ENCODE measurements at regions not wholly inside any gene's neighbourhood (a gene's known extent, or its start where the extent isn't known, plus 50 kb on each side); places are given as distances from the start of the nearest gene placed in this dataset.

DNA sequence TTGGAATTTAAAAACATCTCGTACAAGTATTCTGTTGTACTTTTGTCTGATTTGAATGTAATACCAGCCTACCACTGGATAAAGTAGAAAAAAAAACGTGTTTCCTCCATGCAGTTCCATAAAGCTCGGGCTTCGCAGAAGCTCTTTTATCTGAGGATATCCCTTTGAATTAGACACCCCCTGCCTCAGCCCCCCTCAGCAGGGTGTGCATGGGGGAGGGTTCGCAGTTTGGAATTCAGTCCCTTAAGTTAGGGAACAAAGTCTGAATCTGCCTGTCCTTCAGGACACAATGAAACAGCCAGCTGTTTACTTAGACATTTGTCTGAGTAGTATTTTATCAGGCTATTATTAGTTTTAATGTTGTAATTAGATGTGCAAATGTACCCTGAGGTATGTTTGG, 234.0 kb upstream of the CAND1 start:
- TF ChIP-seq SUZ12 (IDR thresholded peaks at IDR 0.05; ENCODE audit: extremely low read depth, insufficient read depth, insufficient read length) = no peak
- TF ChIP-seq ZNF274 (IDR thresholded peaks at IDR 0.05; ENCODE audit: low read depth, low read length) = no peak
- no peak for TF ChIP-seq YY1 (IDR thresholded peaks at IDR 0.05; ENCODE audit: insufficient read depth, insufficient read length)
- no peaks in the 10 kb centered on the region for H3K4me1 ChIP-seq (ENCODE audit: insufficient read depth, insufficient read length)
- no peaks in the 10 kb centered on the region for H3K36me3 ChIP-seq (ENCODE audit: insufficient read depth, insufficient read length, low read length)
- H3K27me3 ChIP-seq (ENCODE audit: insufficient read depth, insufficient read length) = no peaks in the 10 kb centered on the region
- H3K9me3 ChIP-seq (ENCODE audit: insufficient read depth, low read length) = peaks cover 14% of the 10 kb centered on the region
- H3K4me3 ChIP-seq (ENCODE audit: insufficient read length, low read depth) = no peak overlapping the region
- no peak for DNase-seq (ENCODE audit: low read depth, low spot score)
- H3K9ac ChIP-seq (ENCODE audit: insufficient read length, low read depth) = no peak overlapping the region

- Histone ChIP-seq H3K36me3 (ENCODE audit: insufficient read depth, insufficient read length, low read length) (no peaks in the 10 kb centered on the region), H3K27me3 (ENCODE audit: insufficient read depth, insufficient read length) (no peaks in the 10 kb centered on the region), H3K9me3 (ENCODE audit: insufficient read depth, low read length) (peaks cover 1% of the 10 kb centered on the region), H3K4me1 (ENCODE audit: insufficient read depth, insufficient read length) (peaks cover 2% of the 10 kb centered on the region), H3K9ac (ENCODE audit: insufficient read length, low read depth) (no peak overlapping the region), H3K4me3 (ENCODE audit: insufficient read length, low read depth) (no peak overlapping the region)
- TF ChIP-seq ZNF274 (IDR thresholded peaks at IDR 0.05; ENCODE audit: low read depth, low read length) (no peak), SUZ12 (IDR thresholded peaks at IDR 0.05; ENCODE audit: extremely low read depth, insufficient read depth, insufficient read length) (no peak), YY1 (IDR thresholded peaks at IDR 0.05; ENCODE audit: insufficient read depth, insufficient read length) (no peak)
- no peak for DNase-seq (ENCODE audit: low read depth, low spot score)
These were observed 230.7 kb upstream of the CAND1 start for GRCh38 chr12:67038486-67038885.

DNA sequence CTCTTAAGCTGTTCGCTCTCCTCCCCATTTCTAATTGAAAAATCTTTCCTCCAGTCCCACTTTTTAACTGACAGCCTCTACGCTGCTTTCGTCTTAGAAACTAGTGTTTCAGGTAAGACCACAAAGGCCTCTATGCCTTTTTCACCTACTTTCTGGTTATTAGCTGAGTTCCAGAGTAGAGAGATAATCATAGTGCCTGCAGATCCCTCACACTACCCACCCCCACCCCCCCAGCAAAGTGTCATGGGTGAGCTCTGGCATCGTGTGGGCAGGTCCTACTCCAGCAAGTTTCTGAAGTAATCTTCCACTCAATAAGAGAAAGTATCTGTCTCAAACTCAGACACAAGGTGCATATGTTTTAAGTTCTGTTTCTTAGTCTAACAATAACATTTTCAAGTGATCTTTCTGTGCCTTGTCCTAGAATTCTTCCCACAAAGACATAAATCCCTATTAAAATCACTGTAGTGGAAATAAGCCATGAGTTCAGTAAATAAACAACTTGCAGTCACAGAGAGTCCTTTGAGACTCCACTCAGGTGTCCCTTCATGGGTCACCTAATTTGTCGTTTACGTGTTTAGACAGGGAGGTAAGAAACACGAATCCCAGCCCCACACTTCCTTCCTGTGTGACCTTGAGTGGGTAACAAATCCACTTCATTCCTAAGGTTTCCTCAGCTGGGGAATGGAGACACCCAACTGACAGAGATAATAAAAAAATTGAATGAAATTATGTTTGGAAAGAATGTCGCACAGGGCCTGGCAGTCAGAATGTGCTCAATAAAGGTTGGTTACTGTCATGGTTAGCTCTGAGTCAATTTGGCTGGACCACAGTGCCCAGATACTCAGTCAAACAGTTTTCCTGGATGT, 228.9 kb upstream of the CAND1 start:
- H3K4me3 ChIP-seq (ENCODE audit: insufficient read length, low read depth) = no peak overlapping the region
- no peak for TF ChIP-seq YY1 (IDR thresholded peaks at IDR 0.05; ENCODE audit: insufficient read depth, insufficient read length)
- no peak for TF ChIP-seq ZNF274 (IDR thresholded peaks at IDR 0.05; ENCODE audit: low read depth, low read length)
- no peak for TF ChIP-seq SUZ12 (IDR thresholded peaks at IDR 0.05; ENCODE audit: extremely low read depth, insufficient read depth, insufficient read length)
- no peaks in the 10 kb centered on the region for H3K36me3 ChIP-seq (ENCODE audit: insufficient read depth, insufficient read length, low read length)
- no peak for DNase-seq (ENCODE audit: low read depth, low spot score)
- no peak overlapping the region for H3K9ac ChIP-seq (ENCODE audit: insufficient read length, low read depth)
- H3K27me3 ChIP-seq (ENCODE audit: insufficient read depth, insufficient read length) = no peaks in the 10 kb centered on the region
- H3K9me3 ChIP-seq (ENCODE audit: insufficient read depth, low read length) = no peaks in the 10 kb centered on the region
- H3K4me1 ChIP-seq (ENCODE audit: insufficient read depth, insufficient read length) = peaks cover 2% of the 10 kb centered on the region

DNA sequence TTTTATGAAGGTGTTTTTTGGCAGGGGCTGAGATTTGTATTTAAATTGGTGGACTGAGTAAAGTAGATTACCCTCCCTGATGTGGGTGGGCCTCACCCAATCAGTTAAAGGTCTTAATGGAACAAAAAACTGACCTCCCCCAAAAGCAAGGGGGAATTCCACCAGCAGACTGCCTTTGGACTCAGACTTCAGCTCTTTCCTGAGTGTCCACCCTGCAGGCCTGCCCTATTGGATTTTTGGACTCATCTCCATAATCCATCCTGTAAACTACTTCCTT, 228.4 kb upstream of the CAND1 start:
- Histone ChIP-seq H3K36me3 (ENCODE audit: insufficient read depth, insufficient read length, low read length) (no peaks in the 10 kb centered on the region), H3K4me1 (ENCODE audit: insufficient read depth, insufficient read length) (peaks cover 2% of the 10 kb centered on the region), H3K27me3 (ENCODE audit: insufficient read depth, insufficient read length) (no peaks in the 10 kb centered on the region), H3K9me3 (ENCODE audit: insufficient read depth, low read length) (no peaks in the 10 kb centered on the region), H3K9ac (ENCODE audit: insufficient read length, low read depth) (no peak overlapping the region), H3K4me3 (ENCODE audit: insufficient read length, low read depth) (no peak overlapping the region)
- TF ChIP-seq ZNF274 (IDR thresholded peaks at IDR 0.05; ENCODE audit: low read depth, low read length) = no peak
- no peak for TF ChIP-seq SUZ12 (IDR thresholded peaks at IDR 0.05; ENCODE audit: extremely low read depth, insufficient read depth, insufficient read length)
- TF ChIP-seq YY1 (IDR thresholded peaks at IDR 0.05; ENCODE audit: insufficient read depth, insufficient read length) = no peak
- no peak for DNase-seq (ENCODE audit: low read depth, low spot score)

DNA sequence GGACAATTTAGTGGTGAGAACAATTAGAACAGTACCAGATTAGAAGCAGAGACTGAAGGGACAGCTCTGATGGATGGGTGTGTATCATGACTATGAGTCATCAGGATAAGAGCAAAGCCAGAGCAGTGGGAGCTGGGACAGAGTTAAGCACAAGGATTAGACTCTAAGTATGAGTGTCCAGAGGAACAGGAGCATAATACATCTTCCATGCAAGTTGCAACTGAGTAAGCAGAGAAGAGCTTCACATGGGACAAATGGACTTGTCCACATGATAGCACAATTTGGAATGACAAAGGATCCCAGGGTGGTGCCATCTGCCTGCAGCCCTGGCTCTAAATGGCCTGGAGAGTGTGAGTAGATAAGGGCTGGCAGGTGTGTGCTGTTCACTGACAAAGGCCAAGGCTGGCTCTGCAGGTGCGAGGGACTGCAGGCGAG, 226.4 kb upstream of the CAND1 start:
- Histone ChIP-seq H3K4me1 (ENCODE audit: insufficient read depth, insufficient read length) (peaks cover 2% of the 10 kb centered on the region), H3K9ac (ENCODE audit: insufficient read length, low read depth) (no peak overlapping the region), H3K4me3 (ENCODE audit: insufficient read length, low read depth) (no peak overlapping the region), H3K27me3 (ENCODE audit: insufficient read depth, insufficient read length) (no peaks in the 10 kb centered on the region), H3K36me3 (ENCODE audit: insufficient read depth, insufficient read length, low read length) (no peaks in the 10 kb centered on the region), H3K9me3 (ENCODE audit: insufficient read depth, low read length) (no peaks in the 10 kb centered on the region)
- TF ChIP-seq SUZ12 (IDR thresholded peaks at IDR 0.05; ENCODE audit: extremely low read depth, insufficient read depth, insufficient read length) = no peak
- no peak for TF ChIP-seq YY1 (IDR thresholded peaks at IDR 0.05; ENCODE audit: insufficient read depth, insufficient read length)
- TF ChIP-seq ZNF274 (IDR thresholded peaks at IDR 0.05; ENCODE audit: low read depth, low read length) = no peak
- DNase-seq (ENCODE audit: low read depth, low spot score) = no peak

DNA sequence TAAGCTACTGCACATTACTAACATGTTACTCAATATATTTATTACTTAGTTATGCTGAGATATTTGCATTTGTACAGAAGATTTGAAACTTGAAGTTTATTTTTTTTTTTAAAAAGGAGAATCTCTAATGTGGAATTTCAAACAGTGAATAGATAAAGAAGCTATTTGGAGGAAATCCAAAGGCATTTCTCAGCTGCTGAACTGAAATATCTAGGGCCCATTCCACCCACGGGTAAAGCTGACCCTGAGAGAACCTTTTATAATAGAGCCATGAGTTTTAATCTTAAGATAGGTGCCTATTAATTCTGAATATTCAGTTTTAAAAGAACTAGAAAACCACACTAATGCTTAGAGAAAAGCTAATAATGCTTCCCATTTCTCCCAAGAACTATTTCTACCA, 225.4 kb upstream of the CAND1 start:
- no peaks in the 10 kb centered on the region for H3K36me3 ChIP-seq (ENCODE audit: insufficient read depth, insufficient read length, low read length)
- no peak overlapping the region for H3K4me3 ChIP-seq (ENCODE audit: insufficient read length, low read depth)
- H3K4me1 ChIP-seq (ENCODE audit: insufficient read depth, insufficient read length) = peaks cover 2% of the 10 kb centered on the region
- H3K27me3 ChIP-seq (ENCODE audit: insufficient read depth, insufficient read length) = no peaks in the 10 kb centered on the region
- no peak overlapping the region for H3K9ac ChIP-seq (ENCODE audit: insufficient read length, low read depth)
- DNase-seq (ENCODE audit: low read depth, low spot score) = no peak
- no peak for TF ChIP-seq YY1 (IDR thresholded peaks at IDR 0.05; ENCODE audit: insufficient read depth, insufficient read length)
- no peak for TF ChIP-seq SUZ12 (IDR thresholded peaks at IDR 0.05; ENCODE audit: extremely low read depth, insufficient read depth, insufficient read length)
- no peak for TF ChIP-seq ZNF274 (IDR thresholded peaks at IDR 0.05; ENCODE audit: low read depth, low read length)
- no peaks in the 10 kb centered on the region for H3K9me3 ChIP-seq (ENCODE audit: insufficient read depth, low read length)

DNA sequence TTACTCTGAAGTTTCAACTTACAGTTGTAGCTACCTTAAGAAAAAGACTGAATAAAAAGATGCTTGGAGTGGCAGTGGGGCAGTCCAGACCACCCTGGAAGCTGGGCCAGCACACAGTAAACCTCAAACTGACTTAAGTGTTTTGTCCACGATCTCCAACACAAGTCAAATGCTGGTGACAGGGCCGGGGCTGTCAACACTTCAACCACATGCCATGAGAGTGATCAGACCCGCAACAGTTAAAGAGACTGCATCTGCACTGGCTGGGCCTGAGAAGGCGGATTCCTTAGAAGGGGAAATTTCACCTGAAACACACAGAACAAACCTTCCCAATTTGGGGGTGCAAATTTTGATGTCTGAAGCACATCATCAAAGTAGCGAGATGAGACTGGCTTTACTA, 223.5 kb upstream of the CAND1 start:
- H3K9ac ChIP-seq (ENCODE audit: insufficient read length, low read depth) = no peak overlapping the region
- TF ChIP-seq SUZ12 (IDR thresholded peaks at IDR 0.05; ENCODE audit: extremely low read depth, insufficient read depth, insufficient read length) = no peak
- no peak for TF ChIP-seq YY1 (IDR thresholded peaks at IDR 0.05; ENCODE audit: insufficient read depth, insufficient read length)
- TF ChIP-seq ZNF274 (IDR thresholded peaks at IDR 0.05; ENCODE audit: low read depth, low read length) = no peak
- H3K27me3 ChIP-seq (ENCODE audit: insufficient read depth, insufficient read length) = no peaks in the 10 kb centered on the region
- H3K4me1 ChIP-seq (ENCODE audit: insufficient read depth, insufficient read length) = peaks cover 2% of the 10 kb centered on the region
- DNase-seq (ENCODE audit: low read depth, low spot score) = no peak
- no peaks in the 10 kb centered on the region for H3K9me3 ChIP-seq (ENCODE audit: insufficient read depth, low read length)
- no peak overlapping the region for H3K4me3 ChIP-seq (ENCODE audit: insufficient read length, low read depth)
- H3K36me3 ChIP-seq (ENCODE audit: insufficient read depth, insufficient read length, low read length) = no peaks in the 10 kb centered on the region

Measured in NT2/D1 (cell line).